ENCODE measurements at regions not wholly inside any gene's neighbourhood (a gene's known extent, or its start where the extent isn't known, plus 50 kb on each side); places are given as distances from the start of the nearest gene placed in this dataset.

GRCh38 chr4:18556402-18556801 is 534.8 kb upstream of the LCORL start:
- no peak overlapping the region for H3K4me3 ChIP-seq (ENCODE audit: low read depth, low read length)
- no peak for DNase-seq (ENCODE audit: low read depth, low spot score)
- no peak for TF ChIP-seq CTCF (IDR thresholded peaks at IDR 0.05; ENCODE audit: insufficient read depth, low read length, missing control alignments)
- CTCF ChIA-PET, result no interaction called here
- POLR2A ChIA-PET, result no interaction called here

- no peak for TF ChIP-seq CTCF (IDR thresholded peaks at IDR 0.05; ENCODE audit: insufficient read depth, low read length, missing control alignments)
- ChIA-PET CTCF (no interaction called here), POLR2A (no interaction called here)
- DNase-seq (ENCODE audit: low read depth, low spot score), result no peak
- H3K4me3 ChIP-seq (ENCODE audit: low read depth, low read length), result no peak overlapping the region
These were observed 518.8 kb upstream of the LCORL start for GRCh38 chr4:18540349-18540748.

- POLR2A ChIA-PET, result no interaction called here
- CTCF ChIA-PET, result no interaction called here
- DNase-seq (ENCODE audit: low read depth, low spot score), result no peak
These were observed 516.6 kb upstream of the LCORL start for GRCh38 chr4:18538121-18538520.

GRCh38 chr4:18536428-18536827 is 514.9 kb upstream of the LCORL start:
- TF ChIP-seq CTCF (IDR thresholded peaks at IDR 0.05; ENCODE audit: insufficient read depth, low read length, missing control alignments), result no peak
- no peak overlapping the region for H3K4me3 ChIP-seq (ENCODE audit: low read depth, low read length)
- ChIA-PET POLR2A (no interaction called here), CTCF (no interaction called here)
- DNase-seq (ENCODE audit: low read depth, low spot score), result no peak

More at GRCh38 chr4:18538121-18538520, 516.6 kb upstream of the LCORL start:
- H3K4me3 ChIP-seq (ENCODE audit: low read depth, low read length), result no peak overlapping the region
- no peak for TF ChIP-seq CTCF (IDR thresholded peaks at IDR 0.05; ENCODE audit: insufficient read depth, low read length, missing control alignments)

GRCh38 chr4:18535948-18536347 is 514.4 kb upstream of the LCORL start:
- POLR2A ChIA-PET, result no interaction called here

GRCh38 chr4:18533262-18533775 is 511.8 kb upstream of the LCORL start:
- ChIA-PET CTCF (no interaction called here), POLR2A (no interaction called here)
- no peak overlapping the region for H3K4me3 ChIP-seq (ENCODE audit: low read depth, low read length)
- TF ChIP-seq CTCF (IDR thresholded peaks at IDR 0.05; ENCODE audit: insufficient read depth, low read length, missing control alignments), result no peak
- no peak for DNase-seq (ENCODE audit: low read depth, low spot score)

More at GRCh38 chr4:18535948-18536347, 514.4 kb upstream of the LCORL start:
- CTCF ChIA-PET, result no interaction called here
- DNase-seq (ENCODE audit: low read depth, low spot score), result no peak
- TF ChIP-seq CTCF (IDR thresholded peaks at IDR 0.05; ENCODE audit: insufficient read depth, low read length, missing control alignments), result no peak
- H3K4me3 ChIP-seq (ENCODE audit: low read depth, low read length), result no peak overlapping the region

Data from AG04449 (cell line).